ENCODE measurements at regions not wholly inside any gene's neighbourhood (a gene's known extent, or its start where the extent isn't known, plus 50 kb on each side); places are given as distances from the start of the nearest gene placed in this dataset.
A peak's percentile ranks its signal among the peaks of the same experiment; 100 is the strongest.

GRCh38 chr2:120659275-120659977, 76.2 kb upstream of the GLI2 start:
- DNase-seq (ENCODE audit: low spot score in 2 of 2) (no peak), FAIRE-seq (no peak)

- FAIRE-seq (no peak), DNase-seq (ENCODE audit: low spot score in 2 of 2) (no peak)
Observed at GRCh38 chr2:120660056-120660694, 75.5 kb upstream of the GLI2 start.

- FAIRE-seq (no peak), DNase-seq (ENCODE audit: low spot score in 2 of 2) (no peak)
Observed at GRCh38 chr2:120660771-120661459, 74.8 kb upstream of the GLI2 start.

GRCh38 chr2:120661551-120661950, 74.1 kb upstream of the GLI2 start:
- DNase-seq (ENCODE audit: low spot score in 2 of 2) (peak in 1 of 2 donors; percentile 33), FAIRE-seq (no peak)

GRCh38 chr2:120662046-120662445, 73.6 kb upstream of the GLI2 start:
- FAIRE-seq (no peak), DNase-seq (ENCODE audit: low spot score in 2 of 2) (no peak)

- FAIRE-seq = no peak
Observed at GRCh38 chr2:120662746-120663145, 72.9 kb upstream of the GLI2 start.

GRCh38 chr2:120666433-120666832, 69.2 kb upstream of the GLI2 start:
- DNase-seq (ENCODE audit: low spot score in 2 of 2) (no peak), FAIRE-seq (no peak)

More at GRCh38 chr2:120662746-120663145, 72.9 kb upstream of the GLI2 start:
- no peak for DNase-seq (ENCODE audit: low spot score in 2 of 2)

GRCh38 chr2:120667981-120668380, 67.7 kb upstream of the GLI2 start:
- FAIRE-seq (no peak), DNase-seq (ENCODE audit: low spot score in 2 of 2) (no peak)

- FAIRE-seq = no peak
- peak in 1 of 2 donors; percentile 30 for DNase-seq (ENCODE audit: low spot score in 2 of 2)
Observed at GRCh38 chr2:120669121-120669952, 66.3 kb upstream of the GLI2 start.

GRCh38 chr2:120669971-120670370, 65.7 kb upstream of the GLI2 start:
- FAIRE-seq = no peak

GRCh38 chr2:120670371-120670770, 65.3 kb upstream of the GLI2 start:
- FAIRE-seq (no peak), DNase-seq (ENCODE audit: low spot score in 2 of 2) (no peak)

More at GRCh38 chr2:120669971-120670370, 65.7 kb upstream of the GLI2 start:
- DNase-seq (ENCODE audit: low spot score in 2 of 2) = no peak

- no peak for DNase-seq (ENCODE audit: low spot score in 2 of 2)
- no peak for FAIRE-seq
Observed at GRCh38 chr2:120670771-120671480, 64.7 kb upstream of the GLI2 start.

- FAIRE-seq (no peak), DNase-seq (ENCODE audit: low spot score in 2 of 2) (no peak)
Observed at GRCh38 chr2:120672526-120673204, 63.0 kb upstream of the GLI2 start.

- no peak for DNase-seq (ENCODE audit: low spot score in 2 of 2)
- FAIRE-seq = no peak
Observed at GRCh38 chr2:120673205-120673550, 62.5 kb upstream of the GLI2 start.

GRCh38 chr2:120673571-120674061, 62.1 kb upstream of the GLI2 start:
- no peak for DNase-seq (ENCODE audit: low spot score in 2 of 2)
- no peak for FAIRE-seq

GRCh38 chr2:120674246-120675170, 61.2 kb upstream of the GLI2 start:
- no peak for DNase-seq (ENCODE audit: low spot score in 2 of 2)

GRCh38 chr2:120675460-120676130, 60.1 kb upstream of the GLI2 start:
- DNase-seq (ENCODE audit: low spot score in 2 of 2) (peak; percentile 29 to 53), FAIRE-seq (no peak)

More at GRCh38 chr2:120674246-120675170, 61.2 kb upstream of the GLI2 start:
- FAIRE-seq = no peak

GRCh38 chr2:120677221-120677620, 58.4 kb upstream of the GLI2 start:
- no peak for FAIRE-seq
- DNase-seq (ENCODE audit: low spot score in 2 of 2) = no peak

Data from frontal cortex (tissue), 3 donors.